H1 (cell line): ENCODE measurements at regions not wholly inside any gene's neighbourhood (a gene's known extent, or its start where the extent isn't known, plus 50 kb on each side); places are given as distances from the start of the nearest gene placed in this dataset.

ENCODE experiments used
- CTCF ChIA-PET: fragments of 300-600 bp; sonication (Branson Sonifier 250); formaldehyde crosslinking; loops from one replicate; lab custom pipeline; 2021; ENCODE audit not compliant: partially characterized antibody; lab: Charles Lee
- POLR2A ChIA-PET: fragments of 300-600 bp; sonication (Branson Sonifier 250); formaldehyde crosslinking; loops from one replicate; lab custom pipeline; 2021; ENCODE audit warnings: inconsistent platforms; ENCODE audit not compliant: partially characterized antibody; lab: Charles Lee
- DNase-seq, 2 experiments: peaks; one replicate each; pipeline versions ENCODE4 v3.0.0 to v3.0.0-alpha.2; 2010 to 2022; ENCODE audit warnings: low spot score in 2 of 2, low read depth in 1 of 2, mixed read lengths in 1 of 2
- FAIRE-seq: peaks from 2 replicates; lab custom pipeline; 2011; peaks lifted over from hg19 to GRCh38; lab: Jason Lieb, UNC
- H2AFZ ChIP-seq: 2 replicates; pipeline ENCODE4 v1.8.1; 2012; ENCODE audit warnings: low read length, inconsistent platforms
- H2AK5ac ChIP-seq: 2 replicates; pipeline ENCODE4 v1.6.1; 2013; ENCODE audit warnings: low read depth, low read length
- H2BK120ac ChIP-seq: replicated peaks from 2 replicates; pipeline ENCODE3; 2013; ENCODE audit warnings: low read depth, low read length, inconsistent platforms
- H2BK12ac ChIP-seq: 2 replicates; pipeline ENCODE4 v1.6.1; 2013; ENCODE audit warnings: low read depth, low read length
- H2BK15ac ChIP-seq: 2 replicates; pipeline ENCODE4 v1.6.1; 2013; ENCODE audit warnings: low read length
- H2BK20ac ChIP-seq: 2 replicates; pipeline ENCODE4 v1.6.1; 2013; ENCODE audit warnings: low read length
- H2BK5ac ChIP-seq: 2 replicates; pipeline ENCODE4 v1.6.1; 2013; ENCODE audit warnings: low read depth, low read length
- H3K14ac ChIP-seq: 2 replicates; pipeline ENCODE4 v1.6.1; 2013; ENCODE audit warnings: inconsistent platforms; ENCODE audit not compliant: insufficient read length
- H3K18ac ChIP-seq: 2 replicates; pipeline ENCODE4 v1.6.1; 2013; ENCODE audit warnings: low read length; ENCODE audit errors: extremely low read depth
- H3K23ac ChIP-seq: 2 replicates; pipeline ENCODE4 v1.6.1; 2013; ENCODE audit warnings: inconsistent platforms; ENCODE audit not compliant: insufficient read length
- H3K23me2 ChIP-seq: 2 replicates; pipeline ENCODE4 v1.6.1; 2013; ENCODE audit warnings: low read depth, low read length
- H3K27ac ChIP-seq: 2 replicates; pipeline ENCODE4 v1.6.1; 2011; ENCODE audit warnings: low read depth, low read length, inconsistent platforms
- H3K27me3 ChIP-seq, 4 experiments: replicated peaks in 1 of 4; 1 replicate in 1 of 4; 2 replicates in 3 of 4; pipeline versions ENCODE4 v1.6.1 to v1.8.1; 2011 to 2013; ENCODE audit warnings: low read length in 3 of 4, mild to moderate bottlenecking in 3 of 4, inconsistent platforms in 2 of 4, mixed read lengths in 2 of 4, moderate library complexity in 1 of 4; ENCODE audit not compliant: control insufficient read depth in 3 of 4, insufficient read depth in 3 of 4; ENCODE audit errors: extremely low read depth in 1 of 4
- H3K36me3 ChIP-seq, 4 experiments: 2 replicates each; pipeline versions ENCODE4 v1.6.1 to v1.8.1; 2011 to 2013; ENCODE audit warnings: mild to moderate bottlenecking in 4 of 4, low read length in 3 of 4, moderate library complexity in 2 of 4, control low read depth in 1 of 4, inconsistent platforms in 1 of 4; ENCODE audit not compliant: insufficient read depth in 4 of 4, control insufficient read depth in 2 of 4
- H3K4ac ChIP-seq: replicated peaks from 2 replicates; pipeline ENCODE3; 2013; ENCODE audit warnings: low read length, low read depth, mixed read lengths, inconsistent platforms; ENCODE audit not compliant: insufficient read length
- H3K4me1 ChIP-seq, 4 experiments: replicated peaks in 1 of 4; 1 replicate in 1 of 4; 2 replicates in 3 of 4; pipeline versions ENCODE4 v1.6.1 to v1.8.1; 2011 to 2013; ENCODE audit warnings: low read length in 3 of 4, inconsistent platforms in 2 of 4, mixed read lengths in 1 of 4; ENCODE audit not compliant: insufficient read depth in 4 of 4, control insufficient read depth in 3 of 4
- H3K4me2 ChIP-seq, 2 experiments: 2 replicates each; pipeline versions ENCODE4 v1.6.1 to v1.8.1; 2011 to 2013; ENCODE audit warnings: low read depth in 2 of 2, low read length in 2 of 2, control low read depth in 1 of 2, inconsistent platforms in 1 of 2, mild to moderate bottlenecking in 1 of 2; ENCODE audit not compliant: insufficient read depth in 1 of 2
- H3K4me3 ChIP-seq, 4 experiments: fragments of 200-600, 300-600 bp in 1 of 4; sonication (generic), shearing (Covaris generic), sonication (Bioruptor Twin) in 1 of 4; 2 replicates each; pipeline versions ENCODE4 v1.5.1 to v1.8.1; 2011 to 2016; ENCODE audit warnings: low read length in 4 of 4, low read depth in 3 of 4, control low read depth in 2 of 4, inconsistent platforms in 2 of 4, mild to moderate bottlenecking in 2 of 4, mixed read lengths in 1 of 4, moderate library complexity in 1 of 4; ENCODE audit not compliant: insufficient read depth in 2 of 4; ENCODE audit errors: extremely low read depth in 1 of 4
- H3K56ac ChIP-seq: replicated peaks from 2 replicates; pipeline ENCODE3; 2013; ENCODE audit warnings: low read depth, mild to moderate bottlenecking, mixed read lengths, low read length, inconsistent platforms; ENCODE audit not compliant: insufficient read length
- H3K79me1 ChIP-seq: 2 replicates; pipeline ENCODE4 v1.6.1; 2013; ENCODE audit warnings: low read depth, low read length, control low read depth
- H3K79me2 ChIP-seq, 2 experiments: 2 replicates each; pipeline versions ENCODE4 v1.6.1 to v1.8.1; 2012 to 2013; ENCODE audit warnings: low read length in 2 of 2, mild to moderate bottlenecking in 2 of 2, inconsistent platforms in 1 of 2; ENCODE audit not compliant: insufficient read depth in 2 of 2, control insufficient read depth in 1 of 2
- H3K9ac ChIP-seq, 4 experiments: replicated peaks in 1 of 4; 1 replicate in 1 of 4; 2 replicates in 3 of 4; pipeline versions ENCODE4 v1.6.1 to v1.8.1; 2011 to 2013; ENCODE audit warnings: low read depth in 3 of 4, low read length in 3 of 4, control low read depth in 2 of 4, mild to moderate bottlenecking in 2 of 4, moderate library complexity in 2 of 4, inconsistent platforms in 1 of 4; ENCODE audit errors: extremely low read depth in 1 of 4
- H3K9me3 ChIP-seq, 2 experiments: 2 replicates each; pipeline versions ENCODE4 v1.6.1 to v1.8.1; 2012 to 2013; ENCODE audit warnings: mild to moderate bottlenecking in 2 of 2, moderate library complexity in 2 of 2, control low read depth in 1 of 2, inconsistent platforms in 1 of 2, low read depth in 1 of 2, low read length in 1 of 2, mixed read lengths in 1 of 2; ENCODE audit not compliant: insufficient read depth in 2 of 2
- H4K20me1 ChIP-seq, 2 experiments: replicated peaks in 1 of 2; 2 replicates each; pipeline versions ENCODE3 to v1.8.1; 2011 to 2013; ENCODE audit warnings: inconsistent platforms in 2 of 2, low read length in 2 of 2, mild to moderate bottlenecking in 1 of 2; ENCODE audit not compliant: insufficient read depth in 2 of 2, control insufficient read depth in 1 of 2
- H4K5ac ChIP-seq: 2 replicates; pipeline ENCODE4 v1.6.1; 2013; ENCODE audit warnings: low read length, low read depth, mixed read lengths, inconsistent platforms; ENCODE audit not compliant: insufficient read length
- H4K8ac ChIP-seq: 2 replicates; pipeline ENCODE4 v1.8.0; 2013; ENCODE audit warnings: mild to moderate bottlenecking, moderate library complexity, low read length, inconsistent platforms; ENCODE audit not compliant: insufficient read depth; ENCODE audit errors: extremely low read depth
- H4K91ac ChIP-seq: replicated peaks from 2 replicates; pipeline ENCODE3; 2013; ENCODE audit warnings: low read length, mixed read lengths, inconsistent platforms; ENCODE audit not compliant: insufficient read length
- SP1 ChIP-seq: IDR thresholded peaks from 2 replicates; pipeline ENCODE4 v1.6.1; 2011; ENCODE audit warnings: low read depth, low read length
- WGBS, 2 experiments: shearing (Covaris generic) in 1 of 2; methylation state at CpG; one replicate each; pipeline versions ENCODE4 v1.1.6 to v1.1.7; 2013 to 2015; ENCODE audit warnings: low lambda C conversion rate in 2 of 2, mixed read lengths in 2 of 2, inconsistent platforms in 1 of 2, low coverage in 1 of 2, missing lambda C conversion rate in 1 of 2; ENCODE audit not compliant: insufficient replicate concordance in 2 of 2, insufficient coverage in 1 of 2, insufficient read length in 1 of 2; ENCODE audit errors: extremely low coverage in 1 of 2, missing lambda C conversion rate in 1 of 2; 5-methylcytosine and 5-hydroxymethylcytosine counted together

GRCh38 chr6:43929511-43929910 lies 159.5 kb downstream of the VEGFA start:
- Histone ChIP-seq H3K4ac (no peak overlapping the region), H2BK12ac (peak overlapping the region; percentile 72), H3K27me3 (no peaks in the 10 kb centered on the region), H3K56ac (no peak overlapping the region), H3K9me3 (no peaks in the 10 kb centered on the region), H3K18ac (no peak overlapping the region), H2BK120ac (no peak overlapping the region), H3K14ac (no peak overlapping the region), H3K27ac (no peak overlapping the region), H2BK15ac (peak overlapping the region; percentile 33; the same call in 1 of the 2 replicates), H4K20me1 (no peaks in the 10 kb centered on the region), H3K9ac (no peak overlapping the region), H4K8ac (peak overlapping the region; percentile 15; the same call in 1 of the 2 replicates), H3K23ac (no peak overlapping the region), H3K79me2 (no peaks in the 10 kb centered on the region), H3K79me1 (no peaks in the 10 kb centered on the region), H2BK20ac (no peak overlapping the region), H3K23me2 (no peaks in the 10 kb centered on the region), H3K4me3 (no peak overlapping the region), H3K4me1 (peaks cover 2 to 21% (median 5%) of the 10 kb centered on the region in 4 experiments), H4K91ac (peak overlapping the region; percentile 13), H3K4me2 (no peak overlapping the region), H2BK5ac (peak overlapping the region; percentile 55; the same call in 1 of the 2 replicates), H3K36me3 (no peaks in the 10 kb centered on the region), H4K5ac (no peak overlapping the region), H2AFZ (no peak overlapping the region), H2AK5ac (no peak overlapping the region; the same call in 1 of the 2 replicates)
- no peak for FAIRE-seq
- no peak for DNase-seq
- POLR2A ChIA-PET, result interaction anchor here (0.8 to 2.0 kb wide), 4 partner anchors 11 to 20 kb away, joined by 3 to 5 read pairs (median 3); no protein-coding TSS in a partner anchor
- 82% methylated on average over 5 of the region's 5 CpGs; no CpG with 5 or more reads in 1 of the 2 experiments for WGBS, 2 experiments
- no peak for TF ChIP-seq SP1
- CTCF ChIA-PET, result interaction anchor here (0.5 to 3.5 kb wide), 12 partner anchors 9 to 150 kb away, joined by 3 to 20 read pairs (median 4); no protein-coding TSS in a partner anchor
